ENCODE measurements at regions not wholly inside any gene's neighbourhood (a gene's known extent, or its start where the extent isn't known, plus 50 kb on each side); places are given as distances from the start of the nearest gene placed in this dataset.

DNA sequence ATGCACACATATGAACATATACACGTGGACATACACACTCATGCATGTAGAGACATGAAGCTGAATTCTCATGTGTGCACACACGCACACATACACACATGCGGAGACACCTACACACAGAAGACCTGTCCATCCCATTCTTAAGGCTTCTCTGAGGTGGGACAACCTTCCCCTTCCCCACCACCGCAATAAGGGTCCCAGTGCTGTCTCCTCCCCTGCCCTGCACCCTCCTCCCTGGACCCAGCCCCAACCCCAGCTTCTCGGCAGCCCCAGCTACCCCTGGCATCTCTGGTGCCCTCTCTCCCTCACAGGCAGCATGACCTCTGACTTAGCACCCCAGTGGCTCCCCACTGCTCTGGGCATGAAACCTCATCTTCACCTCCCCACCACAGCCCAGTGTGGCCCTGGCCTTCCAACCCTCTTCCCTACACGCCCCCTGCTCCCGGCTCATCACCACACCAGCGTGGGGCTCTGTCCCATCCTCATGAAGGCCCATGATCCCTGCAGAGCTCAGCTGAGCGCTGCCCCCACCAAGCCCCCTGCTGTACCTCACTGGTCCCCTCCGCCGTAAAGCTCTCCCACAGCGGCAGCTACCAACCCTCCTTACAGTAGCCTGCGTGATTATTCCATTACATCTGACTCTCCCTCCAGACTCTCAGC, 204.1 kb upstream of the ZNF536 start:
- intact Hi-C loops (cut with micrococcal nuclease): no loop called here
- Histone ChIP-seq H4K20me1 (ENCODE audit: insufficient read depth) (no peaks in the 10 kb centered on the region), H3K36me3 (ENCODE audit: control insufficient read depth in 1 of 2, insufficient read depth in 2 of 2, low read length in 2 of 2) (no peaks in the 10 kb centered on the region), H3K27me3 (ENCODE audit: insufficient read depth, low read length) (no peaks in the 10 kb centered on the region), H3K27ac (ENCODE audit: low read depth, low read length) (no peak overlapping the region), H3K9me3 (ENCODE audit: control insufficient read depth in 1 of 2, insufficient read depth in 1 of 2, low read depth in 1 of 2, low read length in 2 of 2) (no peaks in the 10 kb centered on the region), H3K79me2 (ENCODE audit: insufficient read depth, low read length) (no peaks in the 10 kb centered on the region), H2AFZ (ENCODE audit: low read depth, low read length, poor library complexity, severe bottlenecking) (no peak overlapping the region), H3K9me2 (ENCODE audit: insufficient read depth) (no peaks in the 10 kb centered on the region), H3K4me2 (ENCODE audit: low read length) (no peak overlapping the region), H3K9ac (ENCODE audit: low read length) (no peak overlapping the region), H3K4me1 (ENCODE audit: control insufficient read depth in 1 of 2, insufficient read depth in 2 of 2, low read length in 2 of 2) (no peaks in the 10 kb centered on the region), H3K4me3 (replicated peaks in 1 of 2; ENCODE audit: low read depth in 1 of 2, low read length in 2 of 2) (no peak overlapping the region)
- ChIA-PET RAD21 (ENCODE audit: low non-redundant PET in 1 of 2, low total read pairs in 2 of 2, uncharacterized antibody in 2 of 2, unreplicated experiment in 2 of 2) (no interaction called here), POLR2A (no interaction called here), CTCF (no interaction called here)
- ATAC-seq (no peak), DNase-seq (ENCODE audit: low read depth, low spot score) (no peak)
- TF ChIP-seq JUND (IDR thresholded peaks at IDR 0.05): no peak
- no peak for TF ChIP-seq SRF (IDR thresholded peaks at IDR 0.05; ENCODE audit: low read depth)
- TF ChIP-seq MAX (IDR thresholded peaks at IDR 0.05): no peak
- TF ChIP-seq, protein P1, sequence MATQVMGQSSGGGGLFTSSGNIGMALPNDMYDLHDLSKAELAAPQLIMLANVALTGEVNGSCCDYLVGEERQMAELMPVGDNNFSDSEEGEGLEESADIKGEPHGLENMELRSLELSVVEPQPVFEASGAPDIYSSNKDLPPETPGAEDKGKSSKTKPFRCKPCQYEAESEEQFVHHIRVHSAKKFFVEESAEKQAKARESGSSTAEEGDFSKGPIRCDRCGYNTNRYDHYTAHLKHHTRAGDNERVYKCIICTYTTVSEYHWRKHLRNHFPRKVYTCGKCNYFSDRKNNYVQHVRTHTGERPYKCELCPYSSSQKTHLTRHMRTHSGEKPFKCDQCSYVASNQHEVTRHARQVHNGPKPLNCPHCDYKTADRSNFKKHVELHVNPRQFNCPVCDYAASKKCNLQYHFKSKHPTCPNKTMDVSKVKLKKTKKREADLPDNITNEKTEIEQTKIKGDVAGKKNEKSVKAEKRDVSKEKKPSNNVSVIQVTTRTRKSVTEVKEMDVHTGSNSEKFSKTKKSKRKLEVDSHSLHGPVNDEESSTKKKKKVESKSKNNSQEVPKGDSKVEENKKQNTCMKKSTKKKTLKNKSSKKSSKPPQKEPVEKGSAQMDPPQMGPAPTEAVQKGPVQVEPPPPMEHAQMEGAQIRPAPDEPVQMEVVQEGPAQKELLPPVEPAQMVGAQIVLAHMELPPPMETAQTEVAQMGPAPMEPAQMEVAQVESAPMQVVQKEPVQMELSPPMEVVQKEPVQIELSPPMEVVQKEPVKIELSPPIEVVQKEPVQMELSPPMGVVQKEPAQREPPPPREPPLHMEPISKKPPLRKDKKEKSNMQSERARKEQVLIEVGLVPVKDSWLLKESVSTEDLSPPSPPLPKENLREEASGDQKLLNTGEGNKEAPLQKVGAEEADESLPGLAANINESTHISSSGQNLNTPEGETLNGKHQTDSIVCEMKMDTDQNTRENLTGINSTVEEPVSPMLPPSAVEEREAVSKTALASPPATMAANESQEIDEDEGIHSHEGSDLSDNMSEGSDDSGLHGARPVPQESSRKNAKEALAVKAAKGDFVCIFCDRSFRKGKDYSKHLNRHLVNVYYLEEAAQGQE (IDR thresholded peaks at IDR 0.05; ENCODE audit: low read depth): no peak
- TF ChIP-seq POLR2AphosphoS5 (IDR thresholded peaks at IDR 0.05; ENCODE audit: low read depth, low read length): no peak
- TF ChIP-seq ELF1 (IDR thresholded peaks at IDR 0.05; ENCODE audit: borderline replicate concordance, low read depth): no peak
- no peak for TF ChIP-seq YY1 (IDR thresholded peaks at IDR 0.05; ENCODE audit: extremely low read depth, insufficient replicate concordance, low read depth, low read length)
- no peak for TF ChIP-seq RAD21 (IDR thresholded peaks at IDR 0.05; ENCODE audit: low read depth)
- no peak for TF ChIP-seq ZNF274 (IDR thresholded peaks at IDR 0.05; ENCODE audit: low read depth, low read length)
- TF ChIP-seq, protein P2, sequence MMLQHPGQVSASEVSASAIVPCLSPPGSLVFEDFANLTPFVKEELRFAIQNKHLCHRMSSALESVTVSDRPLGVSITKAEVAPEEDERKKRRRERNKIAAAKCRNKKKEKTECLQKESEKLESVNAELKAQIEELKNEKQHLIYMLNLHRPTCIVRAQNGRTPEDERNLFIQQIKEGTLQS (IDR thresholded peaks at IDR 0.05): no peak
- TF ChIP-seq TCF7L2 (IDR thresholded peaks at IDR 0.05; ENCODE audit: borderline replicate concordance, extremely low read depth, insufficient read depth, insufficient read length): no peak
- TF ChIP-seq SP1 (IDR thresholded peaks at IDR 0.05; ENCODE audit: low read depth): no peak
- TF ChIP-seq POLR2A (IDR thresholded peaks at IDR 0.05; ENCODE audit: borderline replicate concordance, extremely low read depth, insufficient read depth, insufficient read length): no peak
- TF ChIP-seq SIN3A (IDR thresholded peaks at IDR 0.05; ENCODE audit: low read depth): no peak
- no peak for TF ChIP-seq EZH2phosphoT487 (IDR thresholded peaks at IDR 0.05; ENCODE audit: borderline replicate concordance)
- TF ChIP-seq ZFX (IDR thresholded peaks at IDR 0.05): no peak
- no peak for TF ChIP-seq EZH2 (IDR thresholded peaks at IDR 0.05)
- no peak for TF ChIP-seq FOSL1 (IDR thresholded peaks at IDR 0.05; ENCODE audit: low read depth)
- TF ChIP-seq, protein P3, sequence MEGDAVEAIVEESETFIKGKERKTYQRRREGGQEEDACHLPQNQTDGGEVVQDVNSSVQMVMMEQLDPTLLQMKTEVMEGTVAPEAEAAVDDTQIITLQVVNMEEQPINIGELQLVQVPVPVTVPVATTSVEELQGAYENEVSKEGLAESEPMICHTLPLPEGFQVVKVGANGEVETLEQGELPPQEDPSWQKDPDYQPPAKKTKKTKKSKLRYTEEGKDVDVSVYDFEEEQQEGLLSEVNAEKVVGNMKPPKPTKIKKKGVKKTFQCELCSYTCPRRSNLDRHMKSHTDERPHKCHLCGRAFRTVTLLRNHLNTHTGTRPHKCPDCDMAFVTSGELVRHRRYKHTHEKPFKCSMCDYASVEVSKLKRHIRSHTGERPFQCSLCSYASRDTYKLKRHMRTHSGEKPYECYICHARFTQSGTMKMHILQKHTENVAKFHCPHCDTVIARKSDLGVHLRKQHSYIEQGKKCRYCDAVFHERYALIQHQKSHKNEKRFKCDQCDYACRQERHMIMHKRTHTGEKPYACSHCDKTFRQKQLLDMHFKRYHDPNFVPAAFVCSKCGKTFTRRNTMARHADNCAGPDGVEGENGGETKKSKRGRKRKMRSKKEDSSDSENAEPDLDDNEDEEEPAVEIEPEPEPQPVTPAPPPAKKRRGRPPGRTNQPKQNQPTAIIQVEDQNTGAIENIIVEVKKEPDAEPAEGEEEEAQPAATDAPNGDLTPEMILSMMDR (IDR thresholded peaks at IDR 0.05 in 2 of 3, conservative IDR thresholded peaks at IDR 0.05 in 1 of 3; ENCODE audit: borderline replicate concordance in 1 of 3, insufficient read depth in 1 of 3, low read depth in 2 of 3, low read length in 2 of 3): no peak
- BruUV-seq (replicated peaks): no TSS peak
